Ascending aorta (tissue), 2 donors: ENCODE measurements at regions not wholly inside any gene's neighbourhood (a gene's known extent, or its start where the extent isn't known, plus 50 kb on each side); places are given as distances from the start of the nearest gene placed in this dataset.

Experiments used
- DNase-seq, 2 donors: peaks; one replicate each; pipeline ENCODE4 v3.0.0-alpha.2; 2019; ENCODE audit warnings: low spot score in 2 of 2
- H3K27ac ChIP-seq, 2 donors: fragments of 200-600 bp; sonication (generic); one replicate each; pipeline ENCODE4 v1.5.1; 2016 to 2017; ENCODE audit warnings: mild to moderate bottlenecking in 1 of 2
- H3K27me3 ChIP-seq: fragments of 200-600 bp; sonication (generic); one replicate; pipeline ENCODE4 v1.5.1; 2017
- H3K36me3 ChIP-seq, 2 donors: fragments of 200-600 bp; sonication (generic); one replicate each; pipeline ENCODE4 v1.5.1; 2016
- H3K4me1 ChIP-seq, 2 donors: fragments of 200-600 bp; sonication (generic); one replicate each; pipeline ENCODE4 v1.5.1; 2016 to 2017; ENCODE audit warnings: mild to moderate bottlenecking in 1 of 2
- H3K4me3 ChIP-seq, 2 donors: fragments of 200-600 bp; sonication (generic); one replicate each; pipeline ENCODE4 v1.5.1; 2016 to 2017; ENCODE audit warnings: mild to moderate bottlenecking in 1 of 2
- H3K9me3 ChIP-seq, 2 donors: fragments of 200-600 bp; sonication (generic); one replicate each; pipeline ENCODE4 v1.5.1; 2016
- CTCF ChIP-seq, 3 experiments: fragments of 200-600 bp in 2 of 3; fragments of 450-650 bp in 1 of 3; sonication (generic) in 2 of 3; IDR thresholded peaks; one replicate each; pipeline ENCODE4 v1.5.1; 2016 to 2019; ENCODE audit warnings: antibody characterized with exemption in 3 of 3, mild to moderate bottlenecking in 1 of 3, moderate library complexity in 1 of 3
- intact Hi-C: fragments of 100-400 bp; cut with DNase I; formaldehyde crosslinking; loops from one replicate; pipeline ENCODE4 v1.15.1; 2023

DNA sequence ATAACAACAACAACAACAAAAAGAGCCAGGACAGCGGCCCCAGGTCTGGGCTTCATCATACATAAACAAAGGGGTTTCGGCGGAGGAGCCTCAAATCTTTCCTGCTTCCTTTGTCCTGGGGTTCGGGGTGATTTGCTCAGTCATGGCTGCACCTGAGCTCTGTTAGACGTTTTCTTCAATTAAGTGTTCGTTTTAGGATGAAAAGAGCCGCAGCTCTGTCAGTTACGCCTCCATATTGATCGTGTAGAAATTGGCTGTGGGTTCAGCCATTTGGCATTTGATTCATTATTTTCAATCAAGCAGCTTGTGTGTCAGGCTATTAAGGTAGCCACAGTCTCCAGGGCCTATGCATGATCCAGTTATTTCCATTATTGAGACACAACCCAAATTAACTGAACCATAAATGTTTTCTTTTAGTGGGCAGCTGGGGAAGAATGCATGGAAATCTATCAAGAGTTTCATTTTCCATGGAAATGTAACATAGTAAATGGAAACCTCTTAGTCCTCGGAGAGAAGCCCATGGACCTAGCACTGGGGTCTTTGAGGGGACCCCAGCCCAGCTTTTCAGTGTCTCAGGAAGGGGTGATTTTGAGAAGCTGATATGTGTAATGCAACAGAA is 370.0 kb upstream of the C1orf174 start:
- Histone ChIP-seq H3K9me3 (no peaks in the 10 kb centered on the region), H3K27ac (no peak overlapping the region), H3K4me3 (no peak overlapping the region), H3K27me3 (no peaks in the 10 kb centered on the region), H3K36me3 (no peaks in the 10 kb centered on the region), H3K4me1 (no peaks in the 10 kb centered on the region)
- no peak for DNase-seq
- intact Hi-C loops, result no loop called here
- TF ChIP-seq CTCF (IDR thresholded peaks at IDR 0.05), result no peak

DNA sequence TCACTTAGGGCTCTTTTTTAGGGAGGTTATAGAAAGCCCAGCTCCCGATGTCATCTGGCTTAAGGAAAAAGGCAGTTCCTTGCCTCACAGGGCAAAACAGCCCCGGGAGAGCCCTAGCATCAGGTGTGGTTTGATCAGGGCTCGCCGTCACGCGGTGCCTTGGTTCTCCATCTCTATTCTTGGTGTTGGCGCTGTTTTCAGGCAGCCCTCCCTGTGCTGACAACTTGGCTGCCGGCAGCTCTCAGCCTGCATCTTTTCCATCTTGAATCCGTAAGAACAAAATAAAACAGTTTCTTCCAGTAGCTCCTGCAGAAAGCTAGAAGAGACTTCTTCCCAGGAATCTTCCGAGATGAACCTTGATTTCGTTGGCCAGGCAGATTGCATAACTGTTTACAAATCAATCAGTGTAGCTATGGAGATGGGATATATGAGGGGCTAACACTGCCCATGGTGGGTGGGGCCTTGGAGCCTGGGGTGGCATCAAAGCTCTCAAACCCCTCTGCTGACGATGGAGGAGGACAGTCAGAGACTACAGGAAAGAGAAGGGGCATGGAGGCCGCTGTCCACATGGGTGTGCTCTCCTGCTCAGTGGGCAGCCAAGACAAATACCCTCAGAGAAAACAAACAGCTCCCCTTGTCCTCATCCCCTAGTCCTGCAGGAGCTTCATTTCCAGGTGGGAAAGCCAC is 370.7 kb upstream of the C1orf174 start:
- H3K4me3 ChIP-seq, result no peak overlapping the region
- no peaks in the 10 kb centered on the region for H3K27me3 ChIP-seq
- H3K4me1 ChIP-seq, result no peaks in the 10 kb centered on the region
- DNase-seq, result no peak
- intact Hi-C loops, result no loop called here
- no peaks in the 10 kb centered on the region for H3K36me3 ChIP-seq
- TF ChIP-seq CTCF (IDR thresholded peaks at IDR 0.05), result no peak
- no peak overlapping the region for H3K27ac ChIP-seq
- peaks cover 0 to 1% of the 10 kb centered on the region in 2 donors for H3K9me3 ChIP-seq

DNA sequence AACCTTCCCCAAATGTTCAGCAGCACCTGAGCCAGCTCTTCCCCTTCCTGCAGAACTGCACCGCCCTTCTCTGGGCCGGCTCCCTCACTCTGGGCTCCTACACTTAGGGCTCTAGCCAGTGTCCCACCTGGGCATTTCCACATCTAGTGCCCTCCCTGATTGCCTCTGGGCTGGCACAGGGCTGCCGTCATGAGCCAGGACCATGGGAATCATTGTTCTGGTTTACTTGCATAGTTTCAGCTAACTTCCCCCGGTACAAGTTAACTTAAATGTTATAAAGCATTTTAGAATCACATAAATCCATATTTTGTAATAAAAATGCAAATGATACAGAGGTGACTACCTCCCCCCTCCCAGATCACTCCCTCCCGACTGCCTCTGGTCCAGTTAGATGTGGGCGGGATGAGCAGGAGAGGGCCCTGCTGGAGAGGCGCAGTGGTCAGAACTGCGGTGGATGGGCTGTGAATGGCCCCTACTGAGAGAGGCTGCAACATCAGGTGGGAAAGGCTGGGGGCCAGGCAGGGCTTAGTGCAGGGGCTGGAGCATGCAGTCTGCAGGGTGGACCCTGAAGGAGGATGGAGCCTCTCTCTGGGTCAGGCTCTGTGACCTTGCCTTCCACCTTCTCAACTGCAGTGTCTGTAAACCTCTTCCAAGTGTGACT is 371.4 kb upstream of the C1orf174 start:
- H3K27ac ChIP-seq, result no peak overlapping the region
- no peak for DNase-seq
- H3K9me3 ChIP-seq, result peaks cover 0 to 3% of the 10 kb centered on the region in 2 donors
- intact Hi-C loops, result no loop called here
- H3K27me3 ChIP-seq, result no peaks in the 10 kb centered on the region
- H3K4me3 ChIP-seq, result no peak overlapping the region
- no peak for TF ChIP-seq CTCF (IDR thresholded peaks at IDR 0.05)
- H3K36me3 ChIP-seq, result no peaks in the 10 kb centered on the region
- H3K4me1 ChIP-seq, result no peaks in the 10 kb centered on the region

DNA sequence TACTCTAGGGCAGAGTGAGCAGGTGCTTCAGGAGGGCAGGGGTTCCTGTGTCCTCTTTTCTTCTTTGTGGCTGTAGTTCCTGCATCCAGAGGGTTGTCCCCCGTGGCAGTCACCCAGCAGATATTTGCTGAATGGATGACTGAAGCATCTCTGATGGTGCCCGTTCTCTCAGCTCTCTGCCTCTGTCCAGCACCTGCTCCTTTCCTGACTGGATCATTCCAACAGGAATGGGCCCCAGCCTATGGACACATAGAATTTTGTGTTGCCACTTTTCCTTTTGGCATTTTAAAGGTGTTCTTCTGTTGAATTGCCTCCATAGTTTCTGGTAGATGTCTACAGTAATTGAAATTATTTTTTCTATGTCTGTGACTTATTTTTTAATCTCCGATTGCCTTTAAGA is 372.5 kb upstream of the C1orf174 start:
- Histone ChIP-seq H3K27ac (no peak overlapping the region), H3K27me3 (no peaks in the 10 kb centered on the region), H3K9me3 (peaks cover 3 to 4% of the 10 kb centered on the region in 2 donors), H3K4me3 (no peak overlapping the region), H3K36me3 (no peaks in the 10 kb centered on the region), H3K4me1 (no peaks in the 10 kb centered on the region)
- no peak for TF ChIP-seq CTCF (IDR thresholded peaks at IDR 0.05)
- intact Hi-C loops, result no loop called here
- DNase-seq, result no peak

GRCh38 chr1:4273243-4273642 is 373.2 kb upstream of the C1orf174 start:
- no peaks in the 10 kb centered on the region for H3K36me3 ChIP-seq
- no peaks in the 10 kb centered on the region for H3K4me1 ChIP-seq
- DNase-seq, result no peak
- no peak overlapping the region for H3K4me3 ChIP-seq
- peaks cover 3 to 6% of the 10 kb centered on the region in 2 donors for H3K9me3 ChIP-seq
- intact Hi-C loops, result no loop called here
- no peaks in the 10 kb centered on the region for H3K27me3 ChIP-seq
- no peak for TF ChIP-seq CTCF (IDR thresholded peaks at IDR 0.05)
- H3K27ac ChIP-seq, result no peak overlapping the region
